ENCODE measurements at regions not wholly inside any gene's neighbourhood (a gene's known extent, or its start where the extent isn't known, plus 50 kb on each side); places are given as distances from the start of the nearest gene placed in this dataset.
"Not testable (repeated sequence)": the region's sequence is repeated elsewhere in the genome, so short reads cannot be mapped to it uniquely, and the experiment has no call there.

- DNase-seq, result no peak
- Histone ChIP-seq H3K27me3 (no peaks in the 10 kb centered on the region), H3K27ac (peak overlapping the region in 1 of 3 donors; percentile 39), H3K9me3 (no peaks in the 10 kb centered on the region), H3K4me1 (peaks cover 16% of the 10 kb centered on the region in 2 donors), H3K36me3 (no peaks in the 10 kb centered on the region), H3K4me3 (replicated peaks in 1 of 3) (no peak overlapping the region)
- no peak for TF ChIP-seq POLR2A (IDR thresholded peaks at IDR 0.05)
- TF ChIP-seq CTCF (IDR thresholded peaks at IDR 0.05), result no peak
- intact Hi-C loops (cut with DNase I), result no loop called here
- 92 to 95% methylated on average over 13 of the region's 13 CpGs for WGBS, 2 donors
Measured at GRCh38 chr2:16092861-16093638, 152.7 kb downstream of the MYCN start.

DNA sequence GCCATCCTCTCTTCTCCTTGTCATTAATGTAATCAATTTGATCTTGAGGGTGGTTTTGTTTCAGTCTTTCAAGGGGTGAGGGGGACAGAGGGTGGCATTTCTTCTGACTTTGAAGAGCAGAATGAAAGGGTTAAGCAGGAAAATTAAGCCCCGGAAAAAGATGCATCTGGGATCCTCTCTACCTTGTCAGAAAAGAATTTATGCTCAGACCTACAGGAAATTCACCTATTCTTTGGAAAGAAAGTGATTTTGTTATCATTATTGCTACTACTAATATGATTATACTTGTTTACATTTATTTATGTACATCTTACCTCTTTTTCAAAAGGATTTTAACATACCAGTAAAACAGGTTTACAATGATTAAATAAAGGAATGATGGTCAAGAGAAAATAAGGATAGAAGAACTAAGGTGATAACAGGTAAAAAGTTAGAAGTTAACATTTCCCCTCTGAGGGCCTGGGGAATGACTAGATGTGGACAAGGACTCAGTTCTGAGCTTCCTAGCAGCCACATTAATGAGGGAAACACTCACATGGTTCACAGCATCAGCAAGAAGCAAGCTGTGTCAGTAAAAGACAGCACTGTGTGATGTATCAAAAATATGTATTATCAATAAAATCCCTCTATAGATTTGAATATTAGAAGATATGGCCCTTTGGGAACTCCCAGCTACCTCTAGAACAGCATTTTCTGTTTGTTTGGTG is 151.4 kb downstream of the MYCN start:
- intact Hi-C loops (cut with DNase I), result no loop called here
- H3K27ac ChIP-seq, result no peak overlapping the region
- TF ChIP-seq POLR2A (IDR thresholded peaks at IDR 0.05), result no peak
- TF ChIP-seq CTCF (IDR thresholded peaks at IDR 0.05), result no peak
- peaks cover 16% of the 10 kb centered on the region in 2 donors for H3K4me1 ChIP-seq
- no peaks in the 10 kb centered on the region for H3K36me3 ChIP-seq
- 39 to 47% methylated on average over 1 of the region's 1 CpG for WGBS, 2 donors
- H3K27me3 ChIP-seq, result no peaks in the 10 kb centered on the region
- DNase-seq, result no peak
- H3K4me3 ChIP-seq (replicated peaks in 1 of 3), result no peak overlapping the region
- H3K9me3 ChIP-seq, result no peaks in the 10 kb centered on the region

GRCh38 chr2:16090650-16091575 is 150.6 kb downstream of the MYCN start:
- no peaks in the 10 kb centered on the region for H3K9me3 ChIP-seq
- intact Hi-C loops (cut with DNase I), result no loop called here
- no peaks in the 10 kb centered on the region for H3K27me3 ChIP-seq
- no peak overlapping the region for H3K4me3 ChIP-seq (replicated peaks in 1 of 3)
- WGBS, 2 donors, result 70 to 72% methylated on average over 14 to 15 of the region's 15 CpGs
- TF ChIP-seq POLR2A (IDR thresholded peaks at IDR 0.05), result no peak
- no peak for TF ChIP-seq CTCF (IDR thresholded peaks at IDR 0.05)
- peak in 1 of 2 donors; percentile 7 for DNase-seq
- H3K27ac ChIP-seq, result no peak overlapping the region
- H3K36me3 ChIP-seq, result no peaks in the 10 kb centered on the region
- H3K4me1 ChIP-seq, result peaks cover 16% of the 10 kb centered on the region in 2 donors

DNA sequence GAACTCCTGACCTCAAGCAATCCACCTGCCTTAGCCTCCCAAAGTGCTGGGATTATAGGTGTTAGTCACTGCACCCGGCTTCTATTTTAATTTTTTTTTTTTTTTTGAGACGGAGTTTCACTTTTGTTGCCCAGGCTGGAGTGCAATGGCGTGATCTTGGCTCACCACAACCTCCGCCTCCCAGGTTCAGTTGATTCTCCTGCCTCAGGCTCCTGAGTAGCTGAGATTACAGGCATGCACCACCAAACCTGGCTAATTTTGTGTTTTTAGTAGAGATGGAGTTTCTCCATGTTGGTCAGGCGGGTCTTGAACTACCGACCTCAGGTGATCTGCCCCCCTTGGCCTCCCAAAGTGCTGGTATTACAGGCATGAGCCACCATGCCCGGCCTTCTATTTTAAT is 149.1 kb downstream of the MYCN start:
- H3K9me3 ChIP-seq; H3K27ac ChIP-seq; H3K4me1 ChIP-seq; DNase-seq; intact Hi-C loops (cut with DNase I); H3K27me3 ChIP-seq; H3K4me3 ChIP-seq (replicated peaks in 1 of 3); H3K36me3 ChIP-seq: not testable (repeated sequence)
- 74 to 86% methylated on average over 7 of the region's 7 CpGs for WGBS, 2 donors

DNA sequence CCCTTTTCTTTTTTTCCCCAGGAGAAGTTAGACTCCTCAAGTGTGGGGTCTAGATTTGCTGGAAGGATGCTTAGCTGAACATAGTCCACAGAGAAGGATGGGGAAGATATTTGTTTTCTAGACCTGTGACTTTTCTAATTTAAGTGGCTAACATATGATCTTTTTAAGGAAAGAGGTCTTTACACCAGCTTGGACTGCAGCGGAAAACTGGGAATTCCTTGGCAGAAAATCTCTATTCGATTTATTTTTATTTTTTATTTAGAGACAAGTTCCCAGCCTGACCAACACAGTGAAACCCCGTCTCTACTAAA is 148.4 kb downstream of the MYCN start:
- Histone ChIP-seq H3K9me3 (no peaks in the 10 kb centered on the region), H3K27me3 (no peaks in the 10 kb centered on the region), H3K4me1 (peaks cover under 1% of the 10 kb centered on the region in 2 donors), H3K4me3 (replicated peaks in 1 of 3) (no peak overlapping the region), H3K27ac (no peak overlapping the region), H3K36me3 (no peaks in the 10 kb centered on the region)
- intact Hi-C loops (cut with DNase I), result no loop called here
- TF ChIP-seq POLR2A (IDR thresholded peaks at IDR 0.05), result no peak
- TF ChIP-seq CTCF (IDR thresholded peaks at IDR 0.05), result no peak
- 65 to 83% methylated on average over 3 of the region's 3 CpGs for whole genome bisulfite sequencing, 2 donors
- DNase-seq, result no peak

All from thyroid gland (tissue), 4 donors.